HG03108 (cell line): ENCODE measurements at regions not wholly inside any gene's neighbourhood (a gene's known extent, or its start where the extent isn't known, plus 50 kb on each side); places are given as distances from the start of the nearest gene placed in this dataset.
"Not testable (repeated sequence)": the region's sequence is repeated elsewhere in the genome, so short reads cannot be mapped to it uniquely, and the experiment has no call there.

Experiments
- ATAC-seq: cut with Tn5 transposase; IDR thresholded peaks from one replicate; pipeline ENCODE4 v1.9.1; 2021; ENCODE audit warnings: moderate library complexity; ENCODE audit not compliant: unreplicated experiment

- ATAC-seq, result not testable (repeated sequence)
Measured at GRCh38 chr1:120282744-120283464, 106.6 kb upstream of the SEC22B start.

DNA sequence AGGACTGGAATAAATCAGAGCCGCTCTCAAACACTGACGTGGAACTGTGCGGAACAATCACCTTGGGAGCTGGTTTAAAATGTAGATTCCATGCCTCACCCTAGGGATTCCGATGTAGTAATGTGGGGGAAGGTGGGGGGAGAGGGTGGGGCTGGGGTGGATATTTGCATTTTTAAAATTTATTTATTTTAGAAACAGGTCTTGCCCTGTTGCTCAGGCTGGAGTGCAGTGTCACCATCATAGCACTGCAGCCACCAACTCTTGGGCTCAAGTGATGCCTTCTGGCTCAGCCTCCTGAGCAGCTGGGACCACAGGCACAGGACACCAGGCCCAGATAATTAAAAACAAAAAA is 101.9 kb upstream of the SEC22B start:
- ATAC-seq, result not testable (repeated sequence)

- ATAC-seq, result not testable (repeated sequence)
Measured at GRCh38 chr1:120277428-120278258, 101.3 kb upstream of the SEC22B start.

GRCh38 chr1:120276710-120277109 is 100.4 kb upstream of the SEC22B start:
- ATAC-seq, result not testable (repeated sequence)

DNA sequence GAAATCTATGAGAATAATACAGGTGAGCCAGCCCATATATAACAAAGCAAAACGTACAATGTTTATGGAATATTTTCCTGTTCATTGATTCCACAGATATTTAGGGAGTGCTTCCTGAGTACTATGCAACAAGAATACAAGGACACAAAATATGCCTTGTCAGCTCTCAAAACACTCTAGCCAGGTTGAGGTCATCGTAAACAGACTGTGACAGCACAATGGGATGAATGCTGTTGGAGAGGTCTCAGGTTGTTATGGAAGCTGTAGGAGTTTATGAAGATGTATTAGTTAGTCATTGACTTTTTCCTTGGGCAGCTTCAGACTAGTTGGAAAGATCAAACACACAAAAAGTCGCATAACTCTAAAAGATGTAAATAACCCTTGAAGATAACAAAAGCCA is 98.1 kb upstream of the SEC22B start:
- not testable (repeated sequence) for ATAC-seq

DNA sequence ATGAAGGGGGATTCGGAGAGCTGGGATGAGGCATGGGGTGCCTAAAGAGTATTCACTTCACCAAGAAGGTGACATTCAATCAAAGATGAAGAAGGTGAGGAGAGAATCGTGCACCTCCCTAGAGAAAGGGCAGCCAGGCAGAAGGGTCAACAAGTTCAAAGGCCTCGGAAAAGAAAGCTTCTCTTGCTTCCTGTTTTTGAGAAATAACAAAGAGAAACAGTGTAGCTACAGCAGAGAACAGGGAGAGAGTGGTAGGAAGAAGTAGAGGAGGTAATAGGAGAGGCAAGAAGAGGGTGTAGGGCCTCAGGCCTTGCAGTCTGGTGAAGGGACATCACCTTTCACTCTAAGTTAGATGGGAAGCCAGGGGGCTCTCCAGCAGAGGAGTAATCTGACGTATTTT is 97.0 kb upstream of the SEC22B start:
- ATAC-seq, result not testable (repeated sequence)

DNA sequence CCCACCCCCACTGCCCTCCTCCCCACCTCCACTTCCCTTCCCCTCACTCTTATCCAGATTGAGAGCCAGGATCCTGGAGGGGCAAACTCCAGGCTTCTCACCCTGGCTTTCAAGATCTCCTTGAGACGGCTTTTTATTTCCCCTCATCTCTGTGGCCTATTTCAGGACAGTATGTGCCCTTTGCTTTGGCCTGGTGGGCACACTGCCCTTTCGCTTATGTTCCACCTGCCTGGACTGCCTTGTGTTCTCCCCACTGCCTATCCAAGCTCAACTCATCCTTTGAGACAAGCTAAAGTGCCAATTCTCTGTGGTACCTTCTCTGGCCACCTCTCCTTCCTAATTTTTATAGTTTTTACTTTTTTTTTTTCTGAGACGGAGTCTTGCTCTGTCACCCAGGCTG is 95.9 kb upstream of the SEC22B start:
- ATAC-seq, result not testable (repeated sequence)

GRCh38 chr1:120271561-120272221 is 95.4 kb upstream of the SEC22B start:
- not testable (repeated sequence) for ATAC-seq

DNA sequence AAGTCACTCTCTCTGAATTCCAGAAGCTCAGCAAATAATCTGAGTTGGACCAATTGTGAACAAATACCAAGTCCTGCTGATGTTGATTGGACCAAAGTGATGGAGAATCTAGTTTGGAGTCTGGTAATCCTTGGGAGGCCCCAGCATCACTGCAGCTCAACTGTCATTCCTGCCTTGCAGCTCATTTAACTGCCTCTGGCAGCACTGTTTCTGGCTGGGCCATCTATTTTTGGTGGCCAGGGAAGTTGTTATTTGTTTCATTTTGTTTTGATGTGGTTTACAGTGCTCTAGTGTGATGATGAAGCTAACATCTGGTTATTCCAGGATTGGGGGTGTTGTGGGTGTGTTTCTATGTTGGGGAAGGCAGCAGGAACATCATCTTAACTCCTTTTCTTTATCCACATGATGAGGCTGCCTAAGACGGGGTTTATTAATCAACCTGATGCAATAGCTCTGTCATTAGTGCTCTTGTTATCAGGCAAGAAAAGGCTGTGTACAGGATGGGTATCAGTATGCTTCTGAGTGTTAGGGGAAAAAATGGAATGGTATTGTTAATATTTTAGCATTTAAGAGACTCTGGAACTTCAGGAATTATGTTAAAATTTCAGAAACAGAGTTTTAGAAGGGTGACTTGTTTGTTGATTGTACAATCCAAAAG is 91.7 kb upstream of the SEC22B start:
- ATAC-seq, result not testable (repeated sequence)

GRCh38 chr1:120264564-120264963 is 88.2 kb upstream of the SEC22B start:
- ATAC-seq, result not testable (repeated sequence)

DNA sequence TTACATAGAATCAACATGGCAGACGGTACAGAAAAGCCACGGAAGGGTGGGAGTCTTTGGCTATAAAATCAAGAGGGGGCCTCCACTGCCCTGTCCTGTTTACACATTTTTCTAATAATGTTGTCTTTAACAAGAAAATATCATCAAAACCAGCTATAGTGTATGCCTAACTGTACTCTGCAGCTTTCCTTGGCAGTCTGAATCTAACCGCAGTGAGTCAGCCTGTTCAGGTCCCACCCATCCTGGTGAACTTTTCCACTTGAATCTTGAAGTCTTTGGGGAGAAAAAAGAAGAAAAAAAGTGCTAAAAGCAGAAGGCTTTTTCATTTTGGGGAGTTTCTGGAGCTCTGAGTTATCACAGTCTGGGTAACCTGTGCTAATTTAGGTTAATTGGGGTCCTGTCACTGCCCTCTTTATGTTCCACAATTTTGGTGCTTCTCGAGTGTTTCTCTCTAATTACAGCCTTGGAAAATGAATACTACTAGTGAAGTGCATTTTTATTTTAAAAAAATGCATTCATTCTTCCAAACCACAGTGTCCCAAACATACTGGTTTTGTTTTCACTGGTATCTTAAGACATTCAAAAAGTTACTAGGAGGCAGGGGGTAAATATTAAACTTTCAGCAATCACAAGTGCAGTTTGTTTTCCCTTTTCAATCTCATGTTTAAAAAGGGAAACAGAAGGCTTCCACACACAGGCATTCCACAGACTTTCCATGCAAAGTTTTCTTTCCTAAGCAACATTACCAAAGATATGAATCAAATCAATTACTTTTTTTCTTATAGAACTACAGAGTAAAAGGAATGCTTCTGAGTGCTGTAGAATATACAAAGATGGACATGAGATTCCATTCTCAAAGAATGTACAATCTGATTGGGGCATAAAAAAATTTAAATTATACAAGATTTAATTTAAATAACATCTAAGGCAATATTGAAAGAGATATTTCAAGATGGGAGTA is 86.8 kb upstream of the SEC22B start:
- not testable (repeated sequence) for ATAC-seq

DNA sequence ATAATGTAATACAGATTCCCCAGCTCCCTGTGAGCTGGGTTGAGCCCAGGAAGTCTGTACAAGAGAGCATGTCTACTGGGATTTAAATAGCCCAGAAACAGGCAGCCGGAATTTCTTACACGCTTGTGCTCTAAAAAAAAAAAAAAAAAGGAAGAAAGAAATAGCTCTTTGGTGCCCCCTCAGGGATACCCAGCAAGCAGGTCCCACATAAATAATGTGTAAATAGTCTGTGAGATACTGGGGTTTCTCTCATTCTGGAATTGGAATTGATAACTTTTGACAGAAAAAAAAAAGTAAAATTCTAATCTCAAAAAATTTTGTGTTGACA is 81.4 kb upstream of the SEC22B start:
- not testable (repeated sequence) for ATAC-seq

DNA sequence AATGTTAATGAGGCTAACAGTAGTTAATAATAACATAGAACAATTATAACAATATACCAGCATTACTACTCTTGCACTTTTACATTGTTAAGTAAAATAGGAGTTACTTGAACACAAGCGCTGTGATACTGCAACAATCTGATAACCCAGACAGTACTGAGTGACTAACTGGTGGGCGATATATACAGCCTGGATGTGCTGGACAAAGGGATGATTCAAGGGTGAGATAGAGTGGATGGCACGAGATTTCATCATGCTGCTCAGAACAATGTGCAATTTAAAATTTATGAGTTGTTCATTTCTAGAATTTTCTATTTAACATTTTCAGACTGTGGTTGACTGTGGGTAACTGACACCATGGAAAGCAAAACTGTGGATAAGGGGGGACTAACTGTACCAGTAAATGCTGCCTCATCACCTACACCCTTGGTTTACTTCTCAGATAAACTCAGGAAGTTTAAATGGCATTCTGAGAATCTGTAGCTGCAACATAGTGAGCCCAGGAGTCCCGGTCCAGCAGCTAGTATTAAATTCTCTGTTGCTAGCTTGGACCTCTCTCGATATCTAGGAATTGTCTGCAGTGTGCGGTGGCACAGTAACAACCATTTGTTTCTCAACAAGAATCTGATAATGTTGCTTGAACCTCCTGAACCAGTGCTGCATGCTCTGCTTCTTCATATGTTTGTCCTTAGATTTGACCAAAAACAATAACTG is 80.9 kb upstream of the SEC22B start:
- not testable (repeated sequence) for ATAC-seq

DNA sequence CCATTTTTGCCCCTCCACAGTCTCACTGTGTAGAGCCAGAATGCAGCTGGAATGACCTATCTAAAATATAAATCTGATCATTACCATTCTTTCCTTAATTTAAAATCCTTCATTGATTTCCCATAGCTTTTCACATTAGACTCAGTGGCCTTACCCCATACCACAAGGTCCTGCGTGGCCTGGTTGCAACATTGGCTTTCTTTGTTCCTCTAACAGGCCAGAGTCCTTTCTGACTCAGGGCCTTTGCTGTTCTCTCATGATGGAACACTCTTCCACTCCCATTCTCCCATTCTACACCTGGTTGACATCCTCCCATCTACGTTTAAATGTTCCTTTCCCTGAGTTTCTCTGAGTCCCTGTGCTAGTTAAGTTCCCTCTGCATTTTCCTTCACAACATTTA is 74.4 kb upstream of the SEC22B start:
- ATAC-seq, result not testable (repeated sequence)

- ATAC-seq, result not testable (repeated sequence)
Measured at GRCh38 chr1:120248726-120249427, 72.6 kb upstream of the SEC22B start.

DNA sequence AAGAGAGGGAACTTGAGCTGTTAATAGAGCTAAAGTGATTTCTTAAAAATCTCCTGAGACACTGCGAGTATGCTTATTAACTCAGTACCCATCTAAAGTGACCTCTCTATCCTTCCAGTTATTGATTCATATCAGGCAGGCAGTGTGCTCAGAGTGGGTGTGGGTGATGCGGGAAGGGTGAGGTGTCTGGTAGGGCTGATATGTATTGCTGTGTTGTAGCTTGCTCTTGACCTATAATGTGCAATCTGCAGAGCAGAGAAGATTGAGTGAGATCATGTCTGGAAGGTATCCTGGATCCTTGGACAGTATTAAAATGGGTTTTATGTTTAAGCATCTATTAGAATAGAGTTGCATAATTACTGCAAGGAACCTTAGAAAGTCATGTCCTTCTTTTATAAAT is 71.9 kb upstream of the SEC22B start:
- not testable (repeated sequence) for ATAC-seq

- not testable (repeated sequence) for ATAC-seq
Measured at GRCh38 chr1:120243867-120244266, 67.5 kb upstream of the SEC22B start.

DNA sequence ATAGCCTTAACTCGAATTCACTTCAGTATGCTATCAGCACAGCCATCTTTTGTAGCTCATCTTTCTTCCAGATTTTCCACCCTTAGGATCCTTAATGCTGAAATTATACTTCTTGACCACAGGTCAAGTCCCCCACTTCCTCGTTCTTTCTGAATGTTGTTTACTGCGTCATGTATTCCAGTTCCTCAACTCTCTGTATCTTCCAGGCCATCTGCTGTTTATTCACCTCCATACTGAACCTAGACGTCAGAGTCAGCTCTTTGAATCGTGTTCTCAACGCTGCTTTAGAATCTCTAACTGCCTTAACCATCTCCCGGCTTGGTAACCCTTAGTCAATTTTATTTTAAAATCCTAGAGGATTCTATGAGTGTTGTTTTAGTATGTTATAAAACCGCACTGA is 66.3 kb upstream of the SEC22B start:
- ATAC-seq, result not testable (repeated sequence)

GRCh38 chr1:120241868-120242267 is 65.5 kb upstream of the SEC22B start:
- not testable (repeated sequence) for ATAC-seq
